GM19463 (cell line): ENCODE measurements at regions not wholly inside any gene's neighbourhood (a gene's known extent, or its start where the extent isn't known, plus 50 kb on each side); places are given as distances from the start of the nearest gene placed in this dataset.

Experiments used
- ATAC-seq: cut with Tn5 transposase; IDR thresholded peaks from one replicate; pipeline ENCODE4 v1.9.1; 2021; ENCODE audit warnings: mild to moderate bottlenecking, moderate library complexity; ENCODE audit not compliant: unreplicated experiment

DNA sequence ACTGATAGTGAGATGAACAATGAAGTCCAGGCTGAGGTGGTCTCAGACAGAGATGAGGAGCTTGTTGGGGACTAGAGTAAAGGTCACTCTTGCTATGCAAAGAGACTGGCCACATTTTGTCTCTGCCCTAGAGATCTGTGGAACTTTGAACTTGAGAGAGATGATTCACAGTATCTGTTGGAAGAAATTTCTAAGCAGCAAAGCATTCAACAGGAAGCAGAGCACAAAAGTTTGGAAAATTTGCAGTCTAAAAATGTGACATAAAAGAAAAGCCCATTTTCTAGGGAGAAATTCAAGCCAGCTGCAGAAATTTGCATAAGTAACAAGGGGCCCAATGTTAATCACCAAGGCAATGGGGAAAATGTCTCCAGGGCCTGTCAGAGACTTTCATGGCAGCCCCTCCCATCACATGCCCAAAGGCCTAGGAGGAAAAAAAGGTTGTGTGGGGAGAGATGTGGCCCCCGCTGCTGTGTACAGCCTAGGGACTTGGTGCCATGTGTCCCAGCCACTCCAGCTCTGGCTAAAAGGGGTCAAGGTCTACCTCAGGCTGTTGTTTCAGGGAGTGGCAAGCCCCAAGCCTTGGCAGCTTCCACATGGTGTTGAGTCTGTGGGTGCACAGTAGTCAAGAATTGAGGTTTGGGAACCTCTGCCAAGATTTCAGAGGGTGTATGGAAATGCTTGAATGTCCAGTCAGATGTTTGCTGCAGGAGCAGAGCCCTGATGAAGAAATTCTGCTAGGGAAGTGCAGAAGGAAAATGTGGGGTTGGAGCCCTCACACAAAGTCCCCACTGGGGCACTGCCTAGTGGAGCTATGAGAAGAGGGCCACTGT is 262.8 kb downstream of the DKK2 start:
- ATAC-seq, result no peak

DNA sequence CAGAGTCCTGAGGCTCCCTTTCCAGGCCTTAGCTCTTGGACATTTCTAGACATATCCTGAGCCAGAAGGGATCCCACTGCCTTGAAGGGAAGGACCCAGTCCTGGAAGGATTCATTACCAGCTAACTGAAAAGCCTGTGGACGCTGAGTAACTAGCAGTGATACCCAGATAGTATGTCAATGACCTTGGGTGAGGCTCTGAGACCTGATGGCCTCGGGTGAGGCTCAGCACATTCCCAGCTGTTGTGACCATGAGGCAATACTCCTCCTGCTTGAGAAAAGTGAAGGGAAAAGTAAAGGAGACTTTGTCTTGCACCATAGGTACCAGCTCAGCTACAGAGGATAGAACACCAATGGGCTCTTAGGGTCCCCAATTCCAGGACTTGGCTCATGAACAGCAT is 268.1 kb downstream of the DKK2 start:
- ATAC-seq, result no peak

DNA sequence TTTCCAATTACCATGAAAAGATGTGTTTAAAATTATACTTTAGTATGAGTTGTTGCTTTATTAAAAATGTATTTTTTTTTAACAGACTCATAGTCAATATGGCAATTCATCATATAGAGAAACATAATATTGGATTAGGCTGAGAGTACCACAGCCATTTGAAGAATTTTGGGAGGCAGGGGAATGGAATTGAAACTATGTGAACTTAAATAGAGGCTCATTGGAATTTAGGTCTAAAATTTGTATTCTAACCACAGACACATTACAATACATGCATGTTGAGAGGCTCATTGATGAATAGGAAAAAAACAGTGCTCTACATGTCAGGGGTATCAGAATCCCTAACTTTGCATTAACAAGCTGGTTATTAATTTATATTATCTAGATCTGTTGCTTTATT is 269.6 kb downstream of the DKK2 start:
- ATAC-seq, result no peak

- ATAC-seq, result no peak
Measured at GRCh38 chr4:106764774-106765173, 271.3 kb downstream of the DKK2 start.

DNA sequence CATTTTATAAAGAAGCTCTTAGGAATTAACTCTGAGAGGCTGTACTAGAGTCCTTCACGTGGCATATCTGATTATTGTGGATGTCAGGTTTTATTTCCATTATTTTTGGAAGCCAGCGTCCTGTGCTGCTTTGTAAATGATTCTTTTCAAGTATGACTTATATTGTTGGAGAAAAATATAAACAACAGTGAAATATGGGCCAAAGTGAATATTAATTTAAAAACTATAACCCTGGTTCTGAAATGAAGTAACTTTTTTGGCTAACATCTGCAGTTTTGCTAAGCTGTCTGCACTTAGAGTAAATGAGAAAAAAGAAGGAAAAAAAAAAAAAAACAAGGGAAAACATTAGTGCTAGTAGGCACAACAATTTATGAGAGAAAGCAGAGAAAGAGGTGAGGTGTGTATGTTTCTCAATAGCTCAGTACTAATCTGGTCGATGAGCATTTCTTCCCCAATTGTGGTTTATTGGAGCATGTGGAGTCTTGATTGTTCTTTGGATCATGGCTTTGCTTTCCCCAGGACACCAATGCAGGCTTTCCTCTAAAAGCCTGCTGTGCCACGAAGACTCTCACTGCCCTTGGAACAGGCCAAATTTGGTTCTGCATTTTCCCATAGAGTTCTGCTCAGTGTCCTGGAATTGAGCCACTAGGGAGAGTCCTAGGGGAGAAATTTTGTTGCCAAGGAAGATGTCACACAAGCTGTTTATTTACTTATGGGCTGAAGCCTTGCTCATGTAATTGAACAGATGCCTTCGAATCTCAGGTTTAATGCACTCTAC is 273.3 kb downstream of the DKK2 start:
- ATAC-seq, result no peak

- no peak for ATAC-seq
Measured at GRCh38 chr4:106753426-106753825, 282.7 kb downstream of the DKK2 start.

DNA sequence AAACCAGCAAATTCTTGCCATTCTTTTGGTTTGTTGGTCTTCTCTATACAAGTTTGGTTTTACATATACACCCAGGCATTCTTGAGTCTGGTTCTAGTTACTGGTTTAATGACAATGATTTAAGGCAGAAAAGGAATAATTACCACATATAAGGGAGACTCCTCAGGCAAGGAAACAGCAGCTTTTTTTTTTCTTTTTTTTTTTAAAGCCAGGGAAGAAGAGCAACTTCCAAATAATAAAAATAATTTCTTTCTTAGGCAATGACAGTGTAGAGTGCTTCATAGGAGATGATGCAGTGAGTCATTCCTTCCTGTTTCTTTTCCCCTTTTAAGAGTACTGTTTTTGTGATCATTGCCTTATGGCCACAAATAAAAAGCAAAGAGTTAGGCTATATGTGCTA is 289.7 kb downstream of the DKK2 start:
- no peak for ATAC-seq

GRCh38 chr4:106738121-106738520 is 298.0 kb downstream of the DKK2 start:
- no peak for ATAC-seq

- no peak for ATAC-seq
Measured at GRCh38 chr4:106718548-106718947, 317.6 kb downstream of the DKK2 start.

- no peak for ATAC-seq
Measured at GRCh38 chr4:106717091-106717490, 319.0 kb downstream of the DKK2 start.

DNA sequence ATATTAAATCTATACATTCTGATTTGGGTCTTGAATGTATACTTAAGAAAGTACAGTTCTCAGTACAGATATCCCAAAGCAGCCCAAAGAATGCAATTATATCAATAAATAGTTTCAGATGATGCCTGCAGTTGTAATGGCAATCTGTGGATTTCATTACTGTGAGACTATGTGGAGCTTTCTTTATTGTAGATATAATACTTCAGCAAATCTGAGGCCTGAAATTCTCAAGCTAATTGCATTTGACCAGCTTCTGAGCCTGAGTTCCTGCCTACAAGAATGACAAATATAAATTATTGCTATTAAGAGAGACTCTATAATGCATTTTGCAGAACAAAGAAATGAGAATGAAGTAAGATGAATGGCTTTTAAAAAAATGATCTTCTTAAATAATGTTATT is 320.3 kb downstream of the DKK2 start:
- ATAC-seq, result no peak

GRCh38 chr4:106708464-106708816 is 327.7 kb downstream of the DKK2 start:
- no peak for ATAC-seq

GRCh38 chr4:106707776-106708463 is 328.2 kb downstream of the DKK2 start:
- ATAC-seq, result peak; percentile 73

DNA sequence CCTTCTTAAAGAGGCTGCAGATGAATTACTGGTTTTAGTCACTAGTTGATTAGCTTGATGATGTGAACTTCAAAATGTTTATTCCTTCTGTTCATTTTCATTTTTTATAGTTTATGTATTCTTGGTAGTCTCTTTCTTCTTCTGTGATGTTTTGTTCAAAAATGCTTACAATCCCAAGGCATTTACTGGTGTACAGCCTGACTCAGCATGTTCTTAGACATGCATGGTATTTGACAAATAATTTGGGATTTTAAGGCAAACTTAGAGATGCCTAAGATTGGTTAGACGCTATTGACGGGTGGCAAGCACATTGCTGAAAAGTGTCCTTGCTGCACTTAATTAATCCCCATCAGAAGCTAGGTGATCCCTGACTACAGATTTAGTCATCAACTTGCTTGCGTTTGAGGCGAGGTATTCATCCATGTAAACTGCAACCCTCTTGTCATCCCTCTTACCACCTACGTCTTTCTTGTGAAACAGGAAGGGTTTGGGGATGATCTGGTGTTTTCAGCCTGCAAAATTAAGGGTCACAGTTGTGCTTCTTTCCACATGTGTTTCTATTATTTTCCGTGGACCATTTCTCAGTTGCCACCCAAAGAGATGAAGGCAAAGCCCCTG is 331.8 kb downstream of the DKK2 start:
- no peak for ATAC-seq

DNA sequence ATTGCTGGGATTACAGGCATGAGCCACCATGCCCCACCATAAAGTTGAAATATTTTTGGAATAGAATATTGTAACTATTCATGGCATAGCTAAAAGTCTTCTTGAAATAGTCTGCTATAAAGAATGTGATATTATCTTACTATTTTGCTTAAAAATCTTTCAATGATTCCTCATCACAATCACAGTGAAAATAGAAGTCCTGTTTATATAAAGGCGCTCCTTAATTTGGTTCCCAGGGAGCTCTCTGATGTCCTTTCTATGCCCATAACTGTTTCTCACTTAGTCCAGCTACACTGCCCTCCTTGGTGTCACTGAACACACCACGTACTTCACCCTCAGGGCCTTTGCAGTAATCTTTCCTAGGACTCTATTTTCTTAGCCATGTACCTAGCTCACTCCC is 331.7 kb upstream of the GIMD1 start:
- ATAC-seq, result no peak

DNA sequence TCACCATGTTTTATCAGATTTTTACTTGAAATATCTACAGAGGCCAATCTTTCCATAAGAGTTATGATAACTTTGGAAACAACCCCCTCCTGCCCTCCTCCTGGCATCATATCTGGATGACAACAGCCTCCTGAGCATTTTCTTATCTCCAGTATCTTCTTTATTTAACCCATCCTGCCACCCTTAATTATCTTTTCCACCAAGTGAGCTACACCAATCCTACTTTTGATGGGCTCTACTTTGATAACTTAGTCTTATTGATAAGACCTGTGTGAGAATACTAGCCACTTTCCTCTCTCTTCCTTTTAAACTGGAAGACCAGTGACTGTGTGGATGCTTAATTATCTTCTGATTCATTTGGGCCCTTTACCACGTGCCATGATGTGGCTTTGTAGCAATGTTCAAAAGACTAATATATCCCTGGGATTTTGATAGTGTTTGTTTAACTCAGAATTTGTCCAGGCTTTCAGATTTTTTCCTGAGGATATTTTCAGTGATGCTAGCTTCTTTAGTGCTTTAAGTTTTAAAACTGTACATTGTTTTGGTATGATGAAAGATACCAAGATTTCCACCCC is 330.1 kb upstream of the GIMD1 start:
- ATAC-seq, result no peak

GRCh38 chr4:106695501-106696262 is 327.1 kb upstream of the GIMD1 start:
- no peak for ATAC-seq

- ATAC-seq, result no peak
Measured at GRCh38 chr4:106694232-106694631, 325.7 kb upstream of the GIMD1 start.

DNA sequence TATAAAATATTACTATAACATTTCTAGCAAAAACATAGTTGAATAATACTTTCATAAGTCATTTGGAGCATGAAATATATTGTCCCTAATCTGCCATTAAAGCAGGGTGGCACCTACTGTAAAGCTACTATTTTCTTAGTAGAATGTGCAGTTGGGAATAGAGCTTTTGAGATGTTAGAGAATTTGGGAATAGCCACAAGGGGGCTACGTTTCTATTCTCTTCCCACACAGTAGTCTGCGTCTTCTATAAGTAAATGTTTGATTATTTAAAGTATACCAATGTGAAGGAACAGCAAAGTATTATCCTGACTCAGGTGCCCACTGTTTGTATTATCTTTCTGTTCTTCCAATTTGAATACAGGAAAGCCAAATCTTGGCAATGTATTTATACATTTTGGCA is 323.2 kb upstream of the GIMD1 start:
- ATAC-seq, result no peak

DNA sequence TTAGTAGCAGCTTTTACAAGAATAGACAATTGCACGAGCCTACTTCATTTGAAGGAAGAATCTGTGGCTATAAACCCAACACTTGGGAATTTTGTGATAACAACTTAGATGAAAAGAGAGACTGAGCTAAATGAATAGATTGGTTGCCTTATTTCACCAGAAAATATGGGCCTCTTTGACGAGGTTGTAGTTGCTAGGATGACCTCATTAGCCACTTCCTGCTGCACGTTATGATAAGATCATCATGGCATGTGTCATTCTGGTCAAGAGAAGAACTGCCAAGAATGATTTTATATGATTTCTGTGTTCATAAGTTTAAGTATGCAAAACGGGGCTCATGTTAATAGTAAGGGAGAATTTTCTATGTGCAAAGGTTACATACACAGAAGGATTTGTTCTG is 321.9 kb upstream of the GIMD1 start:
- no peak for ATAC-seq
